NCI-H1105 treated with DMSO at 0.1 percent for 48 hours (cell line): ENCODE measurements at regions not wholly inside any gene's neighbourhood (a gene's known extent, or its start where the extent isn't known, plus 50 kb on each side); places are given as distances from the start of the nearest gene placed in this dataset.

Source experiments
- DNase-seq: peaks from one replicate; lab custom pipeline; 2025; lab: John Stamatoyannopoulos, UW

GRCh38 chr4:181677621-181678020 is 565.6 kb upstream of the TENM3 start:
- DNase-seq, result no peak

- no peak for DNase-seq
Observed at GRCh38 chr4:181679754-181680153, 563.4 kb upstream of the TENM3 start.

- DNase-seq, result no peak
Observed at GRCh38 chr4:181682367-181683047, 560.7 kb upstream of the TENM3 start.

- no peak for DNase-seq
Observed at GRCh38 chr4:181684310-181684709, 558.9 kb upstream of the TENM3 start.

- no peak for DNase-seq
Observed at GRCh38 chr4:181685461-181685860, 557.7 kb upstream of the TENM3 start.

GRCh38 chr4:181685911-181686310 is 557.3 kb upstream of the TENM3 start:
- DNase-seq, result no peak

- DNase-seq, result no peak
Observed at GRCh38 chr4:181687116-181687515, 556.1 kb upstream of the TENM3 start.

GRCh38 chr4:181688432-181688831 is 554.8 kb upstream of the TENM3 start:
- DNase-seq, result no peak

GRCh38 chr4:181688872-181689271 is 554.3 kb upstream of the TENM3 start:
- no peak for DNase-seq

- DNase-seq, result no peak
Observed at GRCh38 chr4:181690498-181690897, 552.7 kb upstream of the TENM3 start.

GRCh38 chr4:181692965-181693364 is 550.2 kb upstream of the TENM3 start:
- DNase-seq, result no peak

- no peak for DNase-seq
Observed at GRCh38 chr4:181693517-181693916, 549.7 kb upstream of the TENM3 start.

- DNase-seq, result no peak
Observed at GRCh38 chr4:181698221-181698620, 545.0 kb upstream of the TENM3 start.

- DNase-seq, result no peak
Observed at GRCh38 chr4:181701214-181701613, 542.0 kb upstream of the TENM3 start.

GRCh38 chr4:181701894-181702293 is 541.3 kb upstream of the TENM3 start:
- no peak for DNase-seq

- DNase-seq, result no peak
Observed at GRCh38 chr4:181702864-181703495, 540.2 kb upstream of the TENM3 start.

- DNase-seq, result no peak
Observed at GRCh38 chr4:181710143-181710542, 533.1 kb upstream of the TENM3 start.

GRCh38 chr4:181711387-181711786 is 531.8 kb upstream of the TENM3 start:
- no peak for DNase-seq

GRCh38 chr4:181728305-181728966 is 514.8 kb upstream of the TENM3 start:
- DNase-seq, result no peak

GRCh38 chr4:181731900-181732299 is 511.3 kb upstream of the TENM3 start:
- no peak for DNase-seq

- no peak for DNase-seq
Observed at GRCh38 chr4:181737744-181738143, 505.5 kb upstream of the TENM3 start.

GRCh38 chr4:181739031-181739430 is 504.2 kb upstream of the TENM3 start:
- DNase-seq, result no peak

- DNase-seq, result no peak
Observed at GRCh38 chr4:181741513-181741912, 501.7 kb upstream of the TENM3 start.
